Stomach smooth muscle (tissue), 2 donors: ENCODE measurements at regions not wholly inside any gene's neighbourhood (a gene's known extent, or its start where the extent isn't known, plus 50 kb on each side); places are given as distances from the start of the nearest gene placed in this dataset.

Experiments used
- H3K27ac ChIP-seq: one replicate; pipeline ENCODE4 v1.7.0; 2013; ENCODE audit warnings: mild to moderate bottlenecking, low read length, inconsistent platforms
- H3K27me3 ChIP-seq, 2 donors: one replicate each; pipeline ENCODE4 v1.7.0; 2013; ENCODE audit warnings: low read length in 2 of 2; ENCODE audit not compliant: insufficient read depth in 2 of 2, control insufficient read depth in 1 of 2
- H3K36me3 ChIP-seq, 2 donors: one replicate each; pipeline ENCODE4 v1.7.0; 2013; ENCODE audit warnings: low read length in 2 of 2; ENCODE audit not compliant: control insufficient read depth in 2 of 2, insufficient read depth in 2 of 2
- H3K4me1 ChIP-seq: one replicate; pipeline ENCODE4 v1.7.0; 2013; ENCODE audit warnings: low read length; ENCODE audit not compliant: control insufficient read depth, insufficient read depth
- H3K4me3 ChIP-seq, 2 donors: one replicate each; pipeline ENCODE4 v1.7.0; 2013; ENCODE audit warnings: low read length in 2 of 2
- H3K9ac ChIP-seq, 2 donors: one replicate each; pipeline ENCODE4 v1.7.0; 2013; ENCODE audit warnings: low read length in 2 of 2, mild to moderate bottlenecking in 1 of 2
- H3K9me3 ChIP-seq, 2 donors: one replicate each; pipeline ENCODE4 v1.7.0; 2013; ENCODE audit warnings: low read length in 2 of 2; ENCODE audit not compliant: control insufficient read depth in 2 of 2
- donor health status: healthy.
- donor health status: Pancreatic carcinoma.

DNA sequence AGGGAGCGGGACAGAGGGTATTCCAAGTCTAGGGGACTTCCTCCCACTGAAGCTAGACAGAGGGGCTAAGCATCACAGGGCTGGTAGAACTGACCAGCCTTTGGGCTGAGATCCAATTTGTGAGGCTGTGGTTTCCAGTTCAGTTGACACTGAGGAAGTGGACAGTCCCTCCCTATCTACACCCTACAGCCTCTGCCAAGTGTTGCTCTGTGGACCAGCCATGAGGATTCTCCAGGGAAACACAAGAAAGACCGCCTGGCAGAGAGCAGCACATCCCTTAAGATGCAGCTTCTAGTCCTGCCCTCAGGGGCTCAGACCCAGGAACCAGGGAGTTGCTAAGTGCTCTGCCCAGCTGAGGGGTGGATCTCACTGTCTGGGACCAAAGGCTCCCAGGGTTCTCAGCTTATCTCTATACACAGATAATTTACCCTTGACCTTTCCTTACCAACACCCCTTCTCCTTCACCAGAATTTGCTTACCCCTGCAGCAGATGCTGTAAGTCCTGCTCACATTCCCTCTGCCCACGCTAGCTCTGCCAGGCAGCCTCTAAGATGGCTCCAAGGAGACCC lies 252.0 kb downstream of the SKIDA1 start:
- Histone ChIP-seq H3K27me3 (no peaks in the 10 kb centered on the region), H3K27ac (no peak overlapping the region), H3K9ac (no peak overlapping the region), H3K4me3 (no peak overlapping the region), H3K36me3 (no peaks in the 10 kb centered on the region), H3K9me3 (peaks cover 0 to 2% of the 10 kb centered on the region in 2 donors), H3K4me1 (no peaks in the 10 kb centered on the region)

DNA sequence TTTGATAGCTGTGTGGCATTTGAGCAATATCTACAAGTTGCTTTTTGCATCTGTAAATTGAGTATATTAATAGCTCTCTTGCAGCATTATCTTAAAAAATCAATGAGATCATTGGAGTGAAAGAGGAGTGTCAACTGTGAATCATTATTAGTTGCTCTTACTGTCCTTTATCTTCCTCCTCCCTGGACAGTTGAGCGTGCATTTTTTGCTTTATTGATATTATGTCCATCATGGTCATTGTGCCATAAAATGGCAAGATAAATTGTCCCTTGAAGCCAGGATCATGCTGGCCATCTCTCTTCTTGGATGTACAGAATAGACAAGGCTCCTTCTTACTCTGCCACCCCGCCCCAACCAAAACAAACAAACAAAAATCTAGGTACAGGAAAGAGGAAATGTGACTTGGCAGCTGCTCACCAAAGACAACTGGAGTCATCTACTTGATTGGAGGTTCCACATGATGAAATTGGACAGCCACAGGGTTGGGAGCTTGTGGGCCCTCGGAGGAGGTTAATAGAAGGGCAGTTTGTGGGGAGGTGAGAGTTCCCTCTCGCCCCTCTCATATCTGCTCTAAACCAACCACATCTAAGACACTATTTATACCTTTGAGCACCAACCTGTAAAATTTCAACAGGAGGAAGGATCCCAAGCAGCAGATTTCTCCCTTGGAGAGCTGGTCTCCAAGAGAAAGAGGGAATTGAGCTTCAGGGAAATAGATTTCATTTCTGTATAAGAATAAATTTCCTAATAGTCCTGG lies 252.7 kb downstream of the SKIDA1 start:
- H3K9me3 ChIP-seq: peaks cover 0 to 2% of the 10 kb centered on the region in 2 donors
- no peaks in the 10 kb centered on the region for H3K4me1 ChIP-seq
- no peaks in the 10 kb centered on the region for H3K36me3 ChIP-seq
- H3K27me3 ChIP-seq: no peaks in the 10 kb centered on the region
- no peak overlapping the region for H3K27ac ChIP-seq
- H3K9ac ChIP-seq: no peak overlapping the region
- no peak overlapping the region for H3K4me3 ChIP-seq

DNA sequence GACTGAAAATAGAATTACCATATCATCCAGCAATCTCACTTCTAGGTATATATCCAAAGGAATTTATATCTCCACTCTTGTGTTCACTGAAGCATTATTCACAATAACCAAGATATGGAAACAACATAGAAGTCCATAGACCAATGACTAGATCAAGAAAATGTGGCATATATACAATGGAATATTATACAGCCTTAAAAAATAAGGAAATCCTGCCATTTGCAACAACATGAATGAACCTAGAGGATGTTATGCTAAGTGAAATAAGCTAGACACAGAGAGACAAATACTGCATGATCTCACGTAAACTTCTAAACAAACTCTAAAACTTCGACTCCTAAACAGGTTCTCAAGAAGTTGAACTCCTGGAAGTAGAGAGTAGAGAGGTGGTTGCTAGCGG lies 254.5 kb downstream of the SKIDA1 start:
- Histone ChIP-seq H3K27ac (no peak overlapping the region), H3K36me3 (no peaks in the 10 kb centered on the region), H3K27me3 (no peaks in the 10 kb centered on the region), H3K4me1 (no peaks in the 10 kb centered on the region), H3K4me3 (no peak overlapping the region), H3K9me3 (peaks cover 0 to 2% of the 10 kb centered on the region in 2 donors), H3K9ac (no peak overlapping the region)

- H3K9ac ChIP-seq: no peak overlapping the region
- no peaks in the 10 kb centered on the region for H3K27me3 ChIP-seq
- no peaks in the 10 kb centered on the region for H3K36me3 ChIP-seq
- H3K27ac ChIP-seq: no peak overlapping the region
- H3K4me1 ChIP-seq: no peaks in the 10 kb centered on the region
- no peaks in the 10 kb centered on the region for H3K9me3 ChIP-seq
- H3K4me3 ChIP-seq: no peak overlapping the region
Observed at GRCh38 chr10:21269289-21269688, 256.2 kb downstream of the SKIDA1 start.

- H3K9me3 ChIP-seq: no peaks in the 10 kb centered on the region
- H3K36me3 ChIP-seq: no peaks in the 10 kb centered on the region
- no peaks in the 10 kb centered on the region for H3K4me1 ChIP-seq
- H3K27me3 ChIP-seq: no peaks in the 10 kb centered on the region
- H3K9ac ChIP-seq: no peak overlapping the region
- no peak overlapping the region for H3K27ac ChIP-seq
- H3K4me3 ChIP-seq: no peak overlapping the region
Observed at GRCh38 chr10:21265622-21266021, 259.9 kb downstream of the SKIDA1 start.

- no peak overlapping the region for H3K27ac ChIP-seq
- no peak overlapping the region for H3K4me3 ChIP-seq
- H3K27me3 ChIP-seq: no peaks in the 10 kb centered on the region
- no peaks in the 10 kb centered on the region for H3K4me1 ChIP-seq
- peaks cover 0 to 2% of the 10 kb centered on the region in 2 donors for H3K9me3 ChIP-seq
- no peak overlapping the region for H3K9ac ChIP-seq
- no peaks in the 10 kb centered on the region for H3K36me3 ChIP-seq
Observed at GRCh38 chr10:21264271-21264670, 261.2 kb downstream of the SKIDA1 start.

DNA sequence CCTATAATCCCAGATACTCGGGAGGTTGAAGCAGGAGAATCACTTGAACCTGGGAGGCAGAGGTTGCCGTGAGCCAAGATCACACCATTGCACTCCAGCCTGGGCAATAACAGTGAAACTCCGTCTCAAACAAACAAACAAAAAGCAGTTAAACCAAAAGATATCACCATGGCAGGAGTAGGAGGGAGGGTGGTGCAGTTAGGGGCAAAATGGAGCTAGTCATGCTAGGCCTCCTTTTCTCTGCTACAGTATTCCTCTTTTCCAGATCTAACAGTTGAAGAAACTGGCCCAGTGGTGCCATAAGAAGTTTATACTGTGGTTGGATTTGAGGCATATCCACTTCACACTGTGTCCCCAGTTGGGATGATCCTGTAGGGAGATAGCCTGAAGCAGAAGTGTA lies 261.6 kb downstream of the SKIDA1 start:
- peaks cover 0 to 2% of the 10 kb centered on the region in 2 donors for H3K9me3 ChIP-seq
- no peak overlapping the region for H3K4me3 ChIP-seq
- no peak overlapping the region for H3K9ac ChIP-seq
- H3K27ac ChIP-seq: no peak overlapping the region
- no peaks in the 10 kb centered on the region for H3K27me3 ChIP-seq
- no peaks in the 10 kb centered on the region for H3K4me1 ChIP-seq
- H3K36me3 ChIP-seq: no peaks in the 10 kb centered on the region

- Histone ChIP-seq H3K27me3 (no peaks in the 10 kb centered on the region), H3K27ac (no peak overlapping the region), H3K9me3 (peaks cover 0 to 2% of the 10 kb centered on the region in 2 donors), H3K4me3 (no peak overlapping the region), H3K4me1 (no peaks in the 10 kb centered on the region), H3K9ac (no peak overlapping the region), H3K36me3 (no peaks in the 10 kb centered on the region)
Observed at GRCh38 chr10:21263263-21263803, 262.1 kb downstream of the SKIDA1 start.

GRCh38 chr10:21261842-21262294 lies 263.6 kb downstream of the SKIDA1 start:
- Histone ChIP-seq H3K27me3 (no peaks in the 10 kb centered on the region), H3K4me1 (no peaks in the 10 kb centered on the region), H3K9me3 (peaks cover 0 to 2% of the 10 kb centered on the region in 2 donors), H3K9ac (no peak overlapping the region), H3K4me3 (no peak overlapping the region), H3K36me3 (no peaks in the 10 kb centered on the region), H3K27ac (no peak overlapping the region)

DNA sequence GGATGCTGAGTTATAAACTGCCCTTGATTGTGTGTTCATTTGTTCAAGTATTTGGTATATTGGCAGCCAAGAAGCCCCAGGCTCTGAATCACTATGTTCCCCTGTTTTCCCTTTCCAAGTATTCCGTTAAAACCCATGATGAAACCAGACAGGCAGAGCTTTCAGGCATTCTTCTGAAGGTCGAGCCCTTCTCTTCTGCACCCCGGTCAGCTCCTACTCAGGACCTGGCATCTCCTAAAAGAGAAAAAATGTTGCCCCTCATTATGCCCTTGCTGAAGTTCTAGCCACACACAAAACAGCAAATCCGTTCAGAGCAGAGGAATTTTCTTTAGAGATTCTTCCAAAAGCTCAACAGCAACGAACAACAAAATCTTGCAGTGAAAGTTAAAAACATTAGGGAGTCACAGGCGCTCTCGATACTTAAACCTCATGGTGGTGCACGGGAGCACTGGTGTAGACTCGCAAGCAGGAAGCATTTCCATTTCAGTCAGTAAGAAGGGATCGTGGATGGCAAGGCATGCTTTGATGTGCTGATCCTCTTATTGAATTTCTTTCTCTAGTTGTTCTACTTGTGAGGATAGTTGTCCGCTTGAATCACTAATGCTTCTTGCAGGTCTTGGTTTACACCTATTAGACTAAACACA lies 264.9 kb downstream of the SKIDA1 start:
- Histone ChIP-seq H3K9me3 (peaks cover 0 to 2% of the 10 kb centered on the region in 2 donors), H3K36me3 (no peaks in the 10 kb centered on the region), H3K4me1 (no peaks in the 10 kb centered on the region), H3K4me3 (no peak overlapping the region), H3K9ac (no peak overlapping the region), H3K27me3 (no peaks in the 10 kb centered on the region), H3K27ac (no peak overlapping the region)
